NB4 (cell line): ENCODE measurements at regions not wholly inside any gene's neighbourhood (a gene's known extent, or its start where the extent isn't known, plus 50 kb on each side); places are given as distances from the start of the nearest gene placed in this dataset.

ENCODE experiments used
- CTCF ChIP-seq: IDR thresholded peaks from one replicate; pipeline ENCODE4 v1.5.1; 2012; ENCODE audit warnings: low read depth, low read length
- MAX ChIP-seq: IDR thresholded peaks from 2 replicates; pipeline ENCODE4 v1.6.1; 2011; ENCODE audit warnings: low read depth, low read length
- MYC ChIP-seq: IDR thresholded peaks from 2 replicates; pipeline ENCODE4 v1.6.1; 2011; ENCODE audit warnings: low read depth, low read length
- POLR2A ChIP-seq: IDR thresholded peaks from 2 replicates; pipeline ENCODE4 v1.6.1; 2011; ENCODE audit warnings: mild to moderate bottlenecking; ENCODE audit not compliant: insufficient read length; ENCODE audit errors: extremely low read depth

- no peak for TF ChIP-seq MAX
- TF ChIP-seq CTCF = no peak
- no peak for TF ChIP-seq POLR2A
- no peak for TF ChIP-seq MYC
Measured at GRCh38 chr3:197447057-197447456, 108.7 kb downstream of the BDH1 start.
